Naive thymus-derived CD4-positive, alpha-beta T cell (primary cell): ENCODE measurements at regions not wholly inside any gene's neighbourhood (a gene's known extent, or its start where the extent isn't known, plus 50 kb on each side); places are given as distances from the start of the nearest gene placed in this dataset.

ENCODE experiments used
- ATAC-seq: fragments of 150-1000 bp; cut with Tn5 transposase; 2 replicates; pipeline ENCODE4 v1.10.0; 2021; ENCODE audit warnings: mild to moderate bottlenecking, moderate library complexity
- CTCF ChIA-PET: fragments of 350-600 bp; sonication (Branson Sonifier 250); formaldehyde crosslinking; loops from one replicate; lab custom pipeline; 2021; ENCODE audit warnings: antibody characterized with exemption; lab: Charles Lee
- POLR2A ChIA-PET: fragments of 350-600 bp; sonication (Branson Sonifier 250); formaldehyde crosslinking; loops from one replicate; lab custom pipeline; 2021; ENCODE audit warnings: antibody characterized with exemption, inconsistent platforms; lab: Charles Lee
- DNase-seq, 9 donors: peaks; one replicate each; pipeline versions ENCODE4 v3.0.0 to v3.0.0-alpha.2; 2020 to 2022; ENCODE audit warnings: mixed read lengths in 1 of 9
- H3K27ac ChIP-seq: one replicate; pipeline ENCODE4 v1.7.0; 2013; ENCODE audit warnings: mild to moderate bottlenecking, low read depth, low read length, moderate library complexity
- H3K27me3 ChIP-seq, 2 donors: one replicate each; pipeline ENCODE4 v1.7.0; 2013; ENCODE audit warnings: low read length in 2 of 2, mild to moderate bottlenecking in 2 of 2, moderate library complexity in 2 of 2; ENCODE audit not compliant: control insufficient read depth in 2 of 2, insufficient read depth in 2 of 2
- H3K36me3 ChIP-seq, 3 experiments: 1 replicate in 2 of 3; 2 replicates in 1 of 3; pipeline ENCODE4 v1.7.0; 2013; ENCODE audit warnings: low read length in 3 of 3, mild to moderate bottlenecking in 3 of 3, moderate library complexity in 1 of 3; ENCODE audit not compliant: insufficient read depth in 3 of 3, control insufficient read depth in 2 of 3
- H3K4me1 ChIP-seq, 2 donors: one replicate each; pipeline ENCODE4 v1.7.0; 2013; ENCODE audit warnings: low read length in 2 of 2, mild to moderate bottlenecking in 2 of 2, moderate library complexity in 1 of 2; ENCODE audit not compliant: control insufficient read depth in 2 of 2, insufficient read depth in 2 of 2
- H3K4me3 ChIP-seq: 2 replicates; pipeline ENCODE4 v1.7.0; 2013; ENCODE audit warnings: mild to moderate bottlenecking, low read length
- H3K9me3 ChIP-seq, 3 experiments: 1 replicate in 2 of 3; 2 replicates in 1 of 3; pipeline ENCODE4 v1.7.0; 2013; ENCODE audit warnings: low read length in 3 of 3; ENCODE audit not compliant: control insufficient read depth in 2 of 3
- H3K27ac Mint-ChIP-seq, 9 donors: one replicate each; pipeline ENCODE4 v1.8.0; 2020 to 2022; ENCODE audit warnings: mixed read lengths in 9 of 9, mild to moderate bottlenecking in 8 of 9, moderate library complexity in 5 of 9, inconsistent platforms in 2 of 9
- H3K27me3 Mint-ChIP-seq, 5 donors: one replicate each; pipeline ENCODE4 v1.8.0; 2021 to 2022; ENCODE audit warnings: mixed read lengths in 5 of 5, mild to moderate bottlenecking in 1 of 5
- H3K36me3 Mint-ChIP-seq, 5 donors: one replicate each; pipeline ENCODE4 v1.8.0; 2020 to 2022; ENCODE audit warnings: mixed read lengths in 5 of 5, mild to moderate bottlenecking in 3 of 5, inconsistent platforms in 1 of 5
- H3K4me1 Mint-ChIP-seq, 7 donors: one replicate each; pipeline ENCODE4 v1.8.0; 2020 to 2022; ENCODE audit warnings: mixed read lengths in 7 of 7, mild to moderate bottlenecking in 3 of 7, inconsistent platforms in 1 of 7
- H3K4me3 Mint-ChIP-seq, 10 donors: one replicate each; pipeline ENCODE4 v1.8.0; 2020 to 2022; ENCODE audit warnings: mild to moderate bottlenecking in 10 of 10, mixed read lengths in 10 of 10, moderate library complexity in 6 of 10, inconsistent platforms in 2 of 10
- H3K9me3 Mint-ChIP-seq, 11 donors: one replicate each; pipeline ENCODE4 v1.8.0; 2020 to 2022; ENCODE audit warnings: mixed read lengths in 11 of 11, mild to moderate bottlenecking in 4 of 11, inconsistent platforms in 1 of 11, moderate library complexity in 1 of 11
- intact Hi-C, 2 donors: fragments of 100-400 bp; cut with micrococcal nuclease; formaldehyde crosslinking; loops; one replicate each; pipeline ENCODE4 v1.15.1; 2023

DNA sequence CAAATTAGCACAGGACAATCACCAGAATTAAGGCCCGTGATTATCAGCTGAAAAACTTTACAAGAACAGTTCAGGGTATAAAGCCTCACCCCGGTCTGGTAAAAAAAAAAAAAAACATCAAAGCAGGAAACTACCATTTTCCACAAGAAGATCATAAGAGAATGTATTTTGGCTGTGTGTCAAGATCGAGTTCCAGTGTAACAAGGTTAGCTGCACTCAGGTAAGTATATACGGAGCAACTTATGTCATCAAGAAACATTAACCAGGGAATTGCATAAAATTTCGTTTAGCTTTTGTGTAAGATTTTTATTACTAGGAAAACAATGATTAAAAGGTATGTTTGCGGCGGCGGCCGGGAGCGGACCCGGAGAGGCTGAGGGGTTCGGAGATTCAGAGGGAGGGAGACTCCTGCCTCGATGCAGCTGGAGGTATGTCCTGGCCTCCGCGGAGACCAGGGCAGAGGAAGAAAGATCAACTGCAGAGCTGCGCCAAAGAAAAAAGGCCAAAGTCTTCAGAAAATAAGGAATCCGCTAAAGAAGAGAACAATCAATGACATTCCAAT lies 533.8 kb upstream of the CNTNAP2 start:
- no peak overlapping the region for H3K4me3 ChIP-seq
- intact Hi-C loops, result no loop called here
- no peak overlapping the region for H3K27ac ChIP-seq
- Mint-ChIP-seq H3K4me1 (no peaks in the 10 kb centered on the region), H3K36me3 (no peaks in the 10 kb centered on the region), H3K9me3 (peaks cover 0 to 10% (median 3%) of the 10 kb centered on the region in 11 donors), H3K27ac (no peak overlapping the region), H3K27me3 (no peaks in the 10 kb centered on the region), H3K4me3 (no peak overlapping the region)
- H3K36me3 ChIP-seq, result no peaks in the 10 kb centered on the region
- H3K27me3 ChIP-seq, result no peaks in the 10 kb centered on the region
- ATAC-seq (no peak), DNase-seq (no peak)
- ChIA-PET CTCF (no interaction called here), POLR2A (no interaction called here)
- H3K4me1 ChIP-seq, result no peaks in the 10 kb centered on the region
- no peaks in the 10 kb centered on the region for H3K9me3 ChIP-seq

DNA sequence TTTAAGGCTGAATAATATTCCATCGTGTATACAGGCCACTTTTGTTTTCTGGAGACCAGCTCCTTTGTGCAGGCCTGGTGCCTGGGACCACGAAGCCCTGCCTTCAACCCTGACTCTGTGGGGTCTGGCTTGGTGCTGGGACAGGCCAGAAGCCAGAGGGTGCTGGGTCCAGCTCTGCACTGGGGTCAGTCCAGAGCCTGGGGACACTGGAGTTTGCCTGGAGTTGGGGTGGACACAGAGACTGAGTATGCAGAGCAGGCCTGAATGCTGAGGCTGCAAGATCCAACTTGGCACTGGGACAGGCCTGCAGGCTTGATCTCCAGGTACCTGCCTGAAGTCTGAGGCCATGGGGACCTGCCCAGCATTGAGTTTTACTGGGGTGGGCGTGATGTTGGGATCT lies 558.8 kb upstream of the CNTNAP2 start:
- Histone ChIP-seq H3K36me3 (no peaks in the 10 kb centered on the region), H3K4me3 (no peak overlapping the region), H3K9me3 (no peaks in the 10 kb centered on the region), H3K27me3 (no peaks in the 10 kb centered on the region), H3K27ac (no peak overlapping the region), H3K4me1 (no peaks in the 10 kb centered on the region)
- Mint-ChIP-seq H3K27ac (no peak overlapping the region), H3K9me3 (peaks cover 0 to 13% (median 5%) of the 10 kb centered on the region in 11 donors), H3K4me1 (no peaks in the 10 kb centered on the region), H3K36me3 (no peaks in the 10 kb centered on the region), H3K27me3 (no peaks in the 10 kb centered on the region), H3K4me3 (no peak overlapping the region)
- ChIA-PET POLR2A (no interaction called here), CTCF (no interaction called here)
- ATAC-seq, result no peak
- DNase-seq, result no peak
- intact Hi-C loops, result no loop called here

DNA sequence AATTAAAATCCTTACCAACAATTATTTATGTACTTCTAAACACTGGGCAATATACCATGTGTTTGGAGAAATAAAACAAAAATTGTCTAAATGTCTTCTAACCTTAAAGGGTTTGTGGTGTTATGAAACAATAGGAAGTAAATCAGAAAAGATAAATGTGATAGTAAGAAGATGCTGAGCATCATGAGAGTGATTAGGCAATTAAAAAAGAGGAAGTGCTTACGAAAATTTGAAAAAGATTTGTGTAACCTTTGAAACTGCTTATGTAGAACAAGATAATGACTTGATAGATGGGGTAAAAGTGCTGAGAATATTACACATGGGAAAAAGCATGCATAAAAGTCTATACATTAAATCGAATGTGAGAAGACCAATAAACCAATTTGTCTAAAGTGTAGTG lies 573.4 kb upstream of the CNTNAP2 start:
- no peaks in the 10 kb centered on the region for H3K36me3 ChIP-seq
- no peaks in the 10 kb centered on the region for H3K4me1 ChIP-seq
- H3K9me3 ChIP-seq, result no peaks in the 10 kb centered on the region
- Mint-ChIP-seq H3K4me1 (no peaks in the 10 kb centered on the region), H3K9me3 (peaks cover 0 to 25% (median 0%) of the 10 kb centered on the region in 11 donors), H3K36me3 (no peaks in the 10 kb centered on the region), H3K4me3 (no peak overlapping the region), H3K27me3 (no peaks in the 10 kb centered on the region), H3K27ac (no peak overlapping the region)
- ChIA-PET POLR2A (no interaction called here), CTCF (no interaction called here)
- no peaks in the 10 kb centered on the region for H3K27me3 ChIP-seq
- DNase-seq (no peak), ATAC-seq (no peak)
- H3K27ac ChIP-seq, result no peak overlapping the region
- intact Hi-C loops, result no loop called here
- H3K4me3 ChIP-seq, result no peak overlapping the region

DNA sequence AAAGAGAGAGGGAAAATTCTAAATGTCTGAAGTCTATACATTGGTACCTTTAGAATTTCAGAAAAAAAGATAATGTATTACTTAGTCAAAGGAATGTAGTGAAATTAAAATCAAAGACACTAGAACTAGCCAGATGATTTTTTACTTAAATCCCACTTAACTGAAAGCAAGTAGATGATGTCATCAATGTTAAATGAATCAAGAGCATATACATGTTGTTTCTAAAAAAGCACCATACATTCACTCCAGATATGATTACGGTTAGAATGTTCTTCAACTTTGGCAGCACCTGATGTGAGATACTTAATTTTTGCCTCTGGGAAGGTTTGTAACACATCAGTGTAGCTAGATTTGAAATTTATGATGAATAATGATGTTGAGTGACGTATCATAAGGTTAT lies 576.7 kb upstream of the CNTNAP2 start:
- Mint-ChIP-seq H3K4me3 (no peak overlapping the region), H3K36me3 (no peaks in the 10 kb centered on the region), H3K9me3 (peaks cover 0 to 10% (median 2%) of the 10 kb centered on the region in 11 donors), H3K27ac (no peak overlapping the region), H3K27me3 (no peaks in the 10 kb centered on the region), H3K4me1 (no peaks in the 10 kb centered on the region)
- intact Hi-C loops, result no loop called here
- Histone ChIP-seq H3K36me3 (no peaks in the 10 kb centered on the region), H3K27ac (no peak overlapping the region), H3K9me3 (no peaks in the 10 kb centered on the region), H3K27me3 (no peaks in the 10 kb centered on the region), H3K4me1 (no peaks in the 10 kb centered on the region), H3K4me3 (no peak overlapping the region)
- ChIA-PET CTCF (no interaction called here), POLR2A (no interaction called here)
- ATAC-seq, result no peak
- no peak for DNase-seq

DNA sequence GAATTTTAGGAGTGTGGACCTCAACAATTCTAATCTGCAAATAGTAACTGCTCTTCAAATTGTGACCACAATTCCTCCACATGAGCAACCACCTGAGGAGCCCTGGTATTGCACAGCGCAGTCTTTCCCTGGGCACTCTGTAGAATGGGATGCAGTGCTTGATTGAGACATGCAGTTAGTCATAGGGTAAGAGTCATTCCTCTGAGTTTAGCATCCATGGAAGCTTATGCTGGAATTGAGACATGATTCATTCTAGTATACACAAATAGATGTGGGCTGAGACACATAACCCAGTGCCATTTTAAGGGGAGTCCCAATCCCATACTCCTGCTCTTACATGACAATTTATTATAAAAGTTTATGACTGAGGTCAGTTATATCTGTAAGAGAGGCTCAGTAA lies 582.3 kb upstream of the CNTNAP2 start:
- no peak overlapping the region for H3K4me3 ChIP-seq
- intact Hi-C loops, result no loop called here
- Mint-ChIP-seq H3K36me3 (no peaks in the 10 kb centered on the region), H3K27me3 (no peaks in the 10 kb centered on the region), H3K4me1 (peaks cover 0 to 2% (median 0%) of the 10 kb centered on the region in 7 donors), H3K27ac (no peak overlapping the region), H3K9me3 (peaks cover 0 to 11% (median 3%) of the 10 kb centered on the region in 11 donors), H3K4me3 (no peak overlapping the region)
- no peaks in the 10 kb centered on the region for H3K4me1 ChIP-seq
- no peaks in the 10 kb centered on the region for H3K27me3 ChIP-seq
- DNase-seq (no peak), ATAC-seq (no peak)
- H3K9me3 ChIP-seq, result no peaks in the 10 kb centered on the region
- no peak overlapping the region for H3K27ac ChIP-seq
- ChIA-PET POLR2A (no interaction called here), CTCF (no interaction called here)
- H3K36me3 ChIP-seq, result no peaks in the 10 kb centered on the region

DNA sequence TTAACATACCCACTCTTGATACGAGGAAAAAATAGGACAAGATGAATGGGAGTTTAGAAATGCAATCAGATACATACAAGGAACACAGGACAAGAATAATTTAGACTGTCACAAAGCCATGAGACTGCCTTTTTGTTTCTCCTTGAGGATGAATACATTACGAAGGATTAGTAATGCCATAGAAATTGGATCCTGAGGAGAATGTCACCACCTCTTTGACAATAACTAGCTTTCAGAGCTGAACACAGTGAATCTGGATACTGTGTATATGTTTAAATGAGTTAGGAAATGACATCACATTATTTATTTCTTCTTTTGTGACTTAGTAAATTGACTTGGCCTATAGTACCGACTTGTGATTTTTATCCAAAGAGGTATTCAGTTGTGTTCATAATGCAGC lies 596.3 kb upstream of the CNTNAP2 start:
- Histone ChIP-seq H3K27ac (no peak overlapping the region), H3K9me3 (no peaks in the 10 kb centered on the region), H3K36me3 (no peaks in the 10 kb centered on the region), H3K27me3 (no peaks in the 10 kb centered on the region), H3K4me3 (no peak overlapping the region), H3K4me1 (no peaks in the 10 kb centered on the region)
- intact Hi-C loops, result no loop called here
- peaks cover 0 to 6% (median 0%) of the 10 kb centered on the region in 11 donors for H3K9me3 Mint-ChIP-seq
- ChIA-PET CTCF (no interaction called here), POLR2A (no interaction called here)
- ATAC-seq (no peak), DNase-seq (no peak)
- no peaks in the 10 kb centered on the region for H3K27me3 Mint-ChIP-seq
- H3K4me1 Mint-ChIP-seq, result no peaks in the 10 kb centered on the region
- no peak overlapping the region for H3K4me3 Mint-ChIP-seq
- no peaks in the 10 kb centered on the region for H3K36me3 Mint-ChIP-seq
- H3K27ac Mint-ChIP-seq, result no peak overlapping the region

DNA sequence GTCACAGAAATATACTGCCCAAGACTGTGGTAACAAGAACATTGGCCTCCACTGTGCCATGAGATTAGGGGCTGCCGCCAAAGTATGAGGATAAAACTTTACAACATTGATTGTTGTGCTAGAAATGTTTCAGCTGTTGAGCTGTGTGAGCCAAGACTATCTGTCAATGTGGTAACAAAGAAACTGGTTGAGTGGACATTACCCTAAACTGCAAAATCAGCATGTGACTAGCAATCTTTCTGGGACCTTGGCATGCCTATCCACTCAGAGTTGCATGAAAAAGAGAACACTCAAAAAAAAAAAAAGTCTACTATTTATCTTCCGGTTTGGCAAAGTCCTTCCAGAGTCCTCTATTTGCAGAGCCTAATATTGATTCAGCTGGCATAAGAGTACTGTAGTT lies 605.6 kb upstream of the CNTNAP2 start:
- no peaks in the 10 kb centered on the region for H3K36me3 ChIP-seq
- ATAC-seq, result no peak
- H3K4me3 Mint-ChIP-seq, result no peak overlapping the region

More for the DNA sequence above, 605.6 kb upstream of the CNTNAP2 start:
- H3K36me3 Mint-ChIP-seq, result no peaks in the 10 kb centered on the region
- H3K4me1 ChIP-seq, result no peaks in the 10 kb centered on the region
- H3K4me3 ChIP-seq, result no peak overlapping the region
- ChIA-PET POLR2A (no interaction called here), CTCF (no interaction called here)
- H3K9me3 Mint-ChIP-seq, result peaks cover under 1 to 17% (median 5%) of the 10 kb centered on the region in 11 donors
- H3K27me3 ChIP-seq, result no peaks in the 10 kb centered on the region
- intact Hi-C loops, result no loop called here
- no peak for DNase-seq
- H3K4me1 Mint-ChIP-seq, result no peaks in the 10 kb centered on the region
- H3K27ac ChIP-seq, result no peak overlapping the region
- H3K27ac Mint-ChIP-seq, result no peak overlapping the region
- no peaks in the 10 kb centered on the region for H3K9me3 ChIP-seq
- H3K27me3 Mint-ChIP-seq, result no peaks in the 10 kb centered on the region
